AG04450 (cell line): ENCODE measurements at regions not wholly inside any gene's neighbourhood (a gene's known extent, or its start where the extent isn't known, plus 50 kb on each side); places are given as distances from the start of the nearest gene placed in this dataset. TPM values are rescaled to one million over a fixed set of nuclear protein-coding genes. Genes with fewer than 3 reads are reported as not detected.

ENCODE experiments used
- CTCF ChIA-PET: fragments of 300-600, 350-600 bp; formaldehyde crosslinking; extraction: SDS; loops from one replicate; lab custom pipeline; 2022; ENCODE audit warnings: antibody characterized with exemption, inconsistent platforms; lab: Charles Lee
- POLR2A ChIA-PET: fragments of 350-600 bp; formaldehyde crosslinking; extraction: SDS; loops from one replicate; lab custom pipeline; 2021; ENCODE audit warnings: antibody characterized with exemption, inconsistent platforms; lab: Yijun Ruan, JAX
- DNase-seq: peaks from one replicate; pipeline ENCODE4 v3.0.0-alpha.2; 2011; ENCODE audit warnings: low read depth, low spot score
- H3K27ac ChIP-seq: one replicate; pipeline ENCODE4 v1.5.1; 2012; ENCODE audit warnings: low read depth, low read length, control low read depth
- H3K27me3 ChIP-seq: one replicate; pipeline ENCODE4 v1.6.0; 2012; ENCODE audit warnings: low read length; ENCODE audit not compliant: control insufficient read depth, insufficient read depth
- H3K4me3 ChIP-seq: 2 replicates; pipeline ENCODE4 v1.5.1; 2011; ENCODE audit warnings: mild to moderate bottlenecking, low read depth, low read length, control low read depth
- H3K9me3 ChIP-seq: 2 replicates; pipeline ENCODE4 v1.5.1; 2012; ENCODE audit warnings: low read length; ENCODE audit not compliant: control insufficient read depth, insufficient read depth
- small RNA-seq: library from RNA; depleted of rRNA; stranded (forward); fragments of <200 nt; gene quantifications from one replicate; pipeline ENCODE3, GENCODE V24; 2012; ENCODE audit warnings: low read depth; ENCODE audit not compliant: insufficient read length
- TF ChIP-seq, protein P1 (sequence below): IDR thresholded peaks from 2 replicates; pipeline ENCODE4 v1.5.1; 2011; ENCODE audit warnings: low read depth, low read length, control low read depth, inconsistent platforms

- TF ChIP-seq, protein P1, sequence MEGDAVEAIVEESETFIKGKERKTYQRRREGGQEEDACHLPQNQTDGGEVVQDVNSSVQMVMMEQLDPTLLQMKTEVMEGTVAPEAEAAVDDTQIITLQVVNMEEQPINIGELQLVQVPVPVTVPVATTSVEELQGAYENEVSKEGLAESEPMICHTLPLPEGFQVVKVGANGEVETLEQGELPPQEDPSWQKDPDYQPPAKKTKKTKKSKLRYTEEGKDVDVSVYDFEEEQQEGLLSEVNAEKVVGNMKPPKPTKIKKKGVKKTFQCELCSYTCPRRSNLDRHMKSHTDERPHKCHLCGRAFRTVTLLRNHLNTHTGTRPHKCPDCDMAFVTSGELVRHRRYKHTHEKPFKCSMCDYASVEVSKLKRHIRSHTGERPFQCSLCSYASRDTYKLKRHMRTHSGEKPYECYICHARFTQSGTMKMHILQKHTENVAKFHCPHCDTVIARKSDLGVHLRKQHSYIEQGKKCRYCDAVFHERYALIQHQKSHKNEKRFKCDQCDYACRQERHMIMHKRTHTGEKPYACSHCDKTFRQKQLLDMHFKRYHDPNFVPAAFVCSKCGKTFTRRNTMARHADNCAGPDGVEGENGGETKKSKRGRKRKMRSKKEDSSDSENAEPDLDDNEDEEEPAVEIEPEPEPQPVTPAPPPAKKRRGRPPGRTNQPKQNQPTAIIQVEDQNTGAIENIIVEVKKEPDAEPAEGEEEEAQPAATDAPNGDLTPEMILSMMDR = no peak
- ChIA-PET POLR2A (no interaction called here), CTCF (interaction anchor here (0.7 kb wide), 1 partner anchor 731 kb away, joined by 3 read pairs; no protein-coding TSS in a partner anchor)
Measured at GRCh38 chrX:44596277-44596676, 53.6 kb upstream of the FUNDC1 start.

More at GRCh38 chrX:44596277-44596676, 53.6 kb upstream of the FUNDC1 start:
- Histone ChIP-seq H3K9me3 (no peaks in the 10 kb centered on the region), H3K27ac (no peak overlapping the region), H3K27me3 (no peaks in the 10 kb centered on the region), H3K4me3 (no peak overlapping the region)
- DNase-seq = no peak

Small RNA genes in the stretch of these regions (small RNA-seq; reads per million reads assigned to genes)
- gene RN7SL291P = not detected
